ENCODE measurements at regions not wholly inside any gene's neighbourhood (a gene's known extent, or its start where the extent isn't known, plus 50 kb on each side); places are given as distances from the start of the nearest gene placed in this dataset.
"Not testable (repeated sequence)": the region's sequence is repeated elsewhere in the genome, so short reads cannot be mapped to it uniquely, and the experiment has no call there.

DNA sequence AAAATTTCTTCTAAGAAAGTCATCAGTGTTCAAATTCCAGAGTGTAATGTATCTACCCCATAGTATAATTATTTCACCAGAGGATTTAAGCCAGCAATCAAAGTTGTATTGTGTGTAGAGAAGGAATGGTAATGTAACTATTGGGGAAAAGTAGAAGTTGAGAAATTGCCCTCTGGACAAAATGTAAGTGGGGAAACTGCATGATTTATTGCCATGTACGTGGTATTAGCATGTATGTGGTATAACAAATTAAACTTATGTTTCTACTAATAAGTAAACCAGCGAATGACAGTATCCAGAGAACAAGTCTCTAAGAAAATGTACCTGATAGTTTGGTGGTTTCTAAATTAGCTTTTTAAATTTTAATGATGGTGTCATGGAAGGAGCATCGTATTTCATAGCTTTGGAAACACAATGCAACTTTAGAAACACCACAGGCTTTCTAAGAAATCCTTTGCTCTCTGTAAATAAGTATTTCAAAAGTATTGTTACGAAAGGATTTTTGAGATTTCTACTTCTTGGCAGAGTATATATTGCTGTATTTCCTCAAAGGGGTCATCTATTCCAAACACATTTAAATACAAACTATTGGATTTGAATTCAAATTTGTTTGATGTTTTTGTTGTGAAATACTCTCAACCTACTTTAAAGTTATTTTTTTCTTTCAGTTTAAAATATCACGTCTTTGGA is 1018.9 kb upstream of the ZEB2 start:
- Histone ChIP-seq H3K4me1 (ENCODE audit: insufficient read depth, poor library complexity, severe bottlenecking) (no peaks in the 10 kb centered on the region), H3K27me3 (ENCODE audit: insufficient read depth, poor library complexity, severe bottlenecking) (no peaks in the 10 kb centered on the region), H3K9me3 (ENCODE audit: severe bottlenecking) (no peaks in the 10 kb centered on the region), H3K36me3 (ENCODE audit: low read depth) (no peaks in the 10 kb centered on the region), H3K27ac (ENCODE audit: poor library complexity, severe bottlenecking) (no peak overlapping the region), H3K4me3 (ENCODE audit: severe bottlenecking) (no peak overlapping the region)
- TF ChIP-seq, protein P1, sequence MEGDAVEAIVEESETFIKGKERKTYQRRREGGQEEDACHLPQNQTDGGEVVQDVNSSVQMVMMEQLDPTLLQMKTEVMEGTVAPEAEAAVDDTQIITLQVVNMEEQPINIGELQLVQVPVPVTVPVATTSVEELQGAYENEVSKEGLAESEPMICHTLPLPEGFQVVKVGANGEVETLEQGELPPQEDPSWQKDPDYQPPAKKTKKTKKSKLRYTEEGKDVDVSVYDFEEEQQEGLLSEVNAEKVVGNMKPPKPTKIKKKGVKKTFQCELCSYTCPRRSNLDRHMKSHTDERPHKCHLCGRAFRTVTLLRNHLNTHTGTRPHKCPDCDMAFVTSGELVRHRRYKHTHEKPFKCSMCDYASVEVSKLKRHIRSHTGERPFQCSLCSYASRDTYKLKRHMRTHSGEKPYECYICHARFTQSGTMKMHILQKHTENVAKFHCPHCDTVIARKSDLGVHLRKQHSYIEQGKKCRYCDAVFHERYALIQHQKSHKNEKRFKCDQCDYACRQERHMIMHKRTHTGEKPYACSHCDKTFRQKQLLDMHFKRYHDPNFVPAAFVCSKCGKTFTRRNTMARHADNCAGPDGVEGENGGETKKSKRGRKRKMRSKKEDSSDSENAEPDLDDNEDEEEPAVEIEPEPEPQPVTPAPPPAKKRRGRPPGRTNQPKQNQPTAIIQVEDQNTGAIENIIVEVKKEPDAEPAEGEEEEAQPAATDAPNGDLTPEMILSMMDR (IDR thresholded peaks at IDR 0.05; ENCODE audit: poor library complexity, severe bottlenecking): no peak
- ATAC-seq (ENCODE audit: low read depth) (no peak; the same call in 2 of the 3 replicates), DNase-seq (ENCODE audit: low spot score) (no peak)

DNA sequence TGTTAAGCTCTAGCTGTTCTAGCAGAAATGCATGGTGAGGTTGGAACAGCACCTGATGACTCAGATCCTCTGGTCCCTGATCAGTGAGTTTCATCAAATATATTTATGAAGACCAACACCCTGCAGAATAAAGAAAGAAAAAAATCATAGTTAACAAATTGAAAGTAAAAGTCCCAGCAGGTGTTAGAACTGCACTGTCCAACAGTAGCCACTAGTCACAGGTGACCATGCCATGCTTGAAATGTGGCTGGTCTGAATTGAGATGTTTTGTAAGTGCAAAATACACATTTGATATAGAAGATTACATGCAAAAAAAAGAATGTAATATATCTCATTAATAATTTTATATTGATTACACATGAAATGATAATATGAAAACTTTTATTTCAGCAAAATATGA is 1010.7 kb upstream of the ZEB2 start:
- no peak for DNase-seq (ENCODE audit: low spot score)
- Histone ChIP-seq H3K4me3 (ENCODE audit: severe bottlenecking) (no peak overlapping the region), H3K27ac (ENCODE audit: poor library complexity, severe bottlenecking) (no peak overlapping the region), H3K4me1 (ENCODE audit: insufficient read depth, poor library complexity, severe bottlenecking) (no peaks in the 10 kb centered on the region), H3K36me3 (ENCODE audit: low read depth) (no peaks in the 10 kb centered on the region), H3K27me3 (ENCODE audit: insufficient read depth, poor library complexity, severe bottlenecking) (no peaks in the 10 kb centered on the region), H3K9me3 (ENCODE audit: severe bottlenecking) (no peaks in the 10 kb centered on the region)
- TF ChIP-seq, protein P1 (IDR thresholded peaks at IDR 0.05; ENCODE audit: poor library complexity, severe bottlenecking): no peak
- no peak for ATAC-seq (ENCODE audit: low read depth)

DNA sequence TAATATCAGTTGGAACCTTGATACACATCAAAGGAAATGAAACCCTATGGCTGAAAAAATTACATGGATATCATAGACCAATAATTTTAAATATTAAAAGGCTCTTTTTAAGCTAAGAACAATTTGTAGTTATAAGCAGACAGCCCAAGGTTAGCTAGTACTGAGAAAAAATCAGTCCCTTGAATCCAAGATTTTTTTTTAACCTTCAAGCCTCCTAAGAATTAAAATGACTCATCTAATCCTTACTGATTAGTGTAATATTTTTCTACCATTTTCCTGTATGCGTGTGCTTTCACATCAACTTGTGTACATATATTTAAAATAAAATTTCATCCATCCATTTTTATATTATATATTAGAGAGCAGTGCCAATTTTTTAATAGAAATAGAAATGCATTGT is 1004.9 kb upstream of the ZEB2 start:
- no peaks in the 10 kb centered on the region for H3K4me1 ChIP-seq (ENCODE audit: insufficient read depth, poor library complexity, severe bottlenecking)
- H3K27ac ChIP-seq (ENCODE audit: poor library complexity, severe bottlenecking): no peak overlapping the region
- no peaks in the 10 kb centered on the region for H3K27me3 ChIP-seq (ENCODE audit: insufficient read depth, poor library complexity, severe bottlenecking)
- H3K9me3 ChIP-seq (ENCODE audit: severe bottlenecking): no peaks in the 10 kb centered on the region
- no peak for ATAC-seq (ENCODE audit: low read depth)
- DNase-seq (ENCODE audit: low spot score): no peak
- TF ChIP-seq, protein P1 (IDR thresholded peaks at IDR 0.05; ENCODE audit: poor library complexity, severe bottlenecking): no peak
- H3K36me3 ChIP-seq (ENCODE audit: low read depth): no peaks in the 10 kb centered on the region
- no peak overlapping the region for H3K4me3 ChIP-seq (ENCODE audit: severe bottlenecking)

DNA sequence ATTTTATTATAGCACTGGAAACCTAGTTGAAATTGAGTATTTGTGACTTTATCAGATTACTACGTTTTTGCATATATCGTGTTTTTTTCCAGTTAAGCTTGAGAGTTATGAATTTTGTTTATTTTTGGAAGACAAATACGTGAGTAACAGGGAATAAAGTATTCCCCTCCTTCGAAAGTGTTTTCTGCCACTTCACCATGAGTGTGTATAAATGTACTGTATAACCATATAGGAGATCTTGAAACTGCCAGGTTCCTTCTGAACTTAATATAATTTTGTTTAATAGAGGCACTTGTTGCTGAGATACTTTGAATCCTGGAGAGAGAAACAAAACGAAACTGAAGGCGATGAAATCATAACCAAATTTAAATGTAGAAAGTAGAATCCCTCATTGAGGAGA is 1004.4 kb upstream of the ZEB2 start:
- Histone ChIP-seq H3K36me3 (ENCODE audit: low read depth) (no peaks in the 10 kb centered on the region), H3K27ac (ENCODE audit: poor library complexity, severe bottlenecking) (no peak overlapping the region), H3K9me3 (ENCODE audit: severe bottlenecking) (no peaks in the 10 kb centered on the region), H3K4me3 (ENCODE audit: severe bottlenecking) (no peak overlapping the region), H3K4me1 (ENCODE audit: insufficient read depth, poor library complexity, severe bottlenecking) (no peaks in the 10 kb centered on the region), H3K27me3 (ENCODE audit: insufficient read depth, poor library complexity, severe bottlenecking) (no peaks in the 10 kb centered on the region)
- ATAC-seq (ENCODE audit: low read depth): no peak
- TF ChIP-seq, protein P1 (IDR thresholded peaks at IDR 0.05; ENCODE audit: poor library complexity, severe bottlenecking): no peak
- no peak for DNase-seq (ENCODE audit: low spot score)

DNA sequence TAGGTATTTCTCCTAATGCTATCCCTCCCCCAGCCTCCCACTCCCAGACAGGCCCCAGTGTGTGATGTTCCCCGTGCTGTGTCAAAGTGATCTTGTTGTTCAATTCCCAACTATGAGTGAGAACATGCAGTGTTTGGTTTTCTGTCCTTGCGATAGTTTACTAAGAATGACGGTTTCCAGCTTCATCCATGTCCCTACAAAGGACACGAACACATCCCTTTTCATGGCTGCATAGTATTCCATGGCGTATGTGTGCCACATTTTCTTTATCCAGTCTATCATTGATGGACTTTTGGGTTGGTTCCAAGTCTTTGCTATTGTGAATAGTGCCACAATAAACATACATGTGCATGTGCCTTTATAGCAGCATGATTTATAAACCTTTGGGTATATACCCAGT is 999.3 kb upstream of the ZEB2 start:
- not testable (repeated sequence) for H3K4me3 ChIP-seq (ENCODE audit: severe bottlenecking); H3K36me3 ChIP-seq (ENCODE audit: low read depth); H3K4me1 ChIP-seq (ENCODE audit: insufficient read depth, poor library complexity, severe bottlenecking); H3K9me3 ChIP-seq (ENCODE audit: severe bottlenecking); H3K27me3 ChIP-seq (ENCODE audit: insufficient read depth, poor library complexity, severe bottlenecking); ATAC-seq (ENCODE audit: low read depth); H3K27ac ChIP-seq (ENCODE audit: poor library complexity, severe bottlenecking); DNase-seq (ENCODE audit: low spot score)

All from RWPE2 (cell line).